ENCODE measurements at regions not wholly inside any gene's neighbourhood (a gene's known extent, or its start where the extent isn't known, plus 50 kb on each side); places are given as distances from the start of the nearest gene placed in this dataset.

- no peak for TF ChIP-seq CREB1 (CRISPR knock-in tag; IDR thresholded peaks at IDR 0.05)
- TF ChIP-seq E2F1 (CRISPR knock-in tag; IDR thresholded peaks at IDR 0.05) = no peak
- no peak for TF ChIP-seq SP1 (CRISPR knock-in tag; conservative IDR thresholded peaks at IDR 0.05)
- no peak for TF ChIP-seq CTCF (IDR thresholded peaks at IDR 0.05)
- no peak for TF ChIP-seq ZNF138 (CRISPR knock-in tag; conservative IDR thresholded peaks at IDR 0.05)
- TF ChIP-seq FOXP1 (CRISPR knock-in tag; IDR thresholded peaks at IDR 0.05; ENCODE audit: borderline replicate concordance) = no peak
- no peak for TF ChIP-seq ATF3 (CRISPR knock-in tag; conservative IDR thresholded peaks at IDR 0.05)
- no peak for TF ChIP-seq FOXJ3 (CRISPR knock-in tag; IDR thresholded peaks at IDR 0.05; ENCODE audit: borderline replicate concordance)
- TF ChIP-seq ATF1 (CRISPR knock-in tag; IDR thresholded peaks at IDR 0.05) = no peak
- no peak for TF ChIP-seq ATF2 (CRISPR knock-in tag; IDR thresholded peaks at IDR 0.05; ENCODE audit: borderline replicate concordance, low read depth)
- no peak for TF ChIP-seq ELF4 (CRISPR knock-in tag; IDR thresholded peaks at IDR 0.05; ENCODE audit: low read depth)
- TF ChIP-seq MXD4 (CRISPR knock-in tag; IDR thresholded peaks at IDR 0.05; ENCODE audit: borderline replicate concordance) = no peak
- TF ChIP-seq JUN (CRISPR knock-in tag; IDR thresholded peaks at IDR 0.05) = no peak
Measured at GRCh38 chr15:39124553-39125171, 456.2 kb upstream of the THBS1 start.
